Islet of Langerhans (tissue), 1 donor: ENCODE measurements at regions not wholly inside any gene's neighbourhood (a gene's known extent, or its start where the extent isn't known, plus 50 kb on each side); places are given as distances from the start of the nearest gene placed in this dataset.

Source experiments
- FAIRE-seq: peaks from one replicate; lab custom pipeline; 2011; peaks lifted over from hg19 to GRCh38; lab: Jason Lieb, UNC

- FAIRE-seq: no peak
These were observed 506.9 kb downstream of the TLE1 start for GRCh38 chr9:81182431-81182830.

- no peak for FAIRE-seq
These were observed 515.3 kb downstream of the TLE1 start for GRCh38 chr9:81174023-81174422.

- FAIRE-seq: no peak
These were observed 517.7 kb downstream of the TLE1 start for GRCh38 chr9:81171689-81172088.

- no peak for FAIRE-seq
These were observed 527.0 kb downstream of the TLE1 start for GRCh38 chr9:81162361-81162760.

- FAIRE-seq: no peak
These were observed 533.0 kb downstream of the TLE1 start for GRCh38 chr9:81156381-81156780.

GRCh38 chr9:81150016-81150625 lies 539.2 kb downstream of the TLE1 start:
- FAIRE-seq: no peak

- no peak for FAIRE-seq
These were observed 542.5 kb downstream of the TLE1 start for GRCh38 chr9:81146684-81147337.

- no peak for FAIRE-seq
These were observed 543.1 kb downstream of the TLE1 start for GRCh38 chr9:81146241-81146640.

- FAIRE-seq: no peak
These were observed 543.9 kb downstream of the TLE1 start for GRCh38 chr9:81145331-81145963.

- FAIRE-seq: no peak
These were observed 547.4 kb downstream of the TLE1 start for GRCh38 chr9:81141961-81142360.

- no peak for FAIRE-seq
These were observed 551.3 kb downstream of the TLE1 start for GRCh38 chr9:81137976-81138568.

GRCh38 chr9:81132796-81133195 lies 556.6 kb downstream of the TLE1 start:
- no peak for FAIRE-seq

GRCh38 chr9:81132318-81132717 lies 557.0 kb downstream of the TLE1 start:
- FAIRE-seq: no peak

GRCh38 chr9:81128701-81129100 lies 560.6 kb downstream of the TLE1 start:
- no peak for FAIRE-seq

GRCh38 chr9:81125446-81126092 lies 563.8 kb downstream of the TLE1 start:
- no peak for FAIRE-seq

- no peak for FAIRE-seq
These were observed 565.8 kb downstream of the TLE1 start for GRCh38 chr9:81123526-81123925.

GRCh38 chr9:81122749-81123148 lies 566.6 kb downstream of the TLE1 start:
- FAIRE-seq: no peak

GRCh38 chr9:81119591-81119990 lies 569.8 kb downstream of the TLE1 start:
- FAIRE-seq: no peak

GRCh38 chr9:81118416-81118815 lies 570.9 kb downstream of the TLE1 start:
- no peak for FAIRE-seq

- no peak for FAIRE-seq
These were observed 572.8 kb downstream of the TLE1 start for GRCh38 chr9:81116340-81117137.

GRCh38 chr9:81113453-81114124 lies 575.8 kb downstream of the TLE1 start:
- FAIRE-seq: no peak
